Uterus (tissue), 3 donors: ENCODE measurements at regions not wholly inside any gene's neighbourhood (a gene's known extent, or its start where the extent isn't known, plus 50 kb on each side); places are given as distances from the start of the nearest gene placed in this dataset.
A peak's percentile ranks its signal among the peaks of the same experiment; 100 is the strongest.
"Not testable (repeated sequence)": the region's sequence is repeated elsewhere in the genome, so short reads cannot be mapped to it uniquely, and the experiment has no call there.

Experiments
- DNase-seq, 2 donors: peaks; one replicate each; pipeline ENCODE4 v3.0.0-alpha.2; 2019 to 2020
- H3K27ac ChIP-seq, 2 donors: fragments of 200-600 bp; sonication (generic); 1 replicate in 1 of 2; 2 replicates in 1 of 2; pipeline ENCODE4 v1.5.1; 2016 to 2018
- H3K27me3 ChIP-seq, 2 donors: fragments of 200-600 bp; sonication (generic); one replicate each; pipeline ENCODE4 v1.5.1; 2018 to 2019; ENCODE audit warnings: control low read depth in 1 of 2
- H3K36me3 ChIP-seq, 2 donors: fragments of 200-600 bp; sonication (generic); one replicate each; pipeline ENCODE4 v1.5.1; 2019; ENCODE audit warnings: control low read depth in 1 of 2
- H3K4me1 ChIP-seq, 2 donors: fragments of 200-600 bp; sonication (generic); one replicate each; pipeline ENCODE4 v1.5.1; 2018 to 2019; ENCODE audit warnings: control low read depth in 1 of 2
- H3K4me3 ChIP-seq, 2 donors: fragments of 200-600 bp; sonication (generic); 1 replicate in 1 of 2; 2 replicates in 1 of 2; pipeline ENCODE4 v1.5.1; 2018 to 2019; ENCODE audit warnings: mild to moderate bottlenecking in 1 of 2
- H3K9me3 ChIP-seq, 2 donors: fragments of 200-600 bp; sonication (generic); one replicate each; pipeline ENCODE4 v1.5.1; 2019; ENCODE audit warnings: control low read depth in 1 of 2
- CTCF ChIP-seq, 4 experiments: fragments of 200-600 bp in 2 of 4; fragments of 450-650 bp in 2 of 4; sonication (generic) in 2 of 4; IDR thresholded peaks; one replicate each; pipeline ENCODE4 v1.5.1; 2016 to 2019; ENCODE audit warnings: antibody characterized with exemption in 4 of 4, mild to moderate bottlenecking in 2 of 4, moderate library complexity in 1 of 4
- POLR2A ChIP-seq, 2 donors: fragments of 450-650 bp; IDR thresholded peaks; one replicate each; pipeline ENCODE4 v1.6.1; 2016; ENCODE audit warnings: antibody characterized with exemption in 2 of 2, mild to moderate bottlenecking in 1 of 2, moderate library complexity in 1 of 2
- intact Hi-C: fragments of 100-400 bp; cut with DNase I; formaldehyde crosslinking; loops from one replicate; pipeline ENCODE4 v1.15.1; 2023; ENCODE audit warnings: low total_unique reads
- donor health status: DM: yes; HTN: yes; CAD: no.

- H3K9me3 ChIP-seq, result no peaks in the 10 kb centered on the region
- no peak for DNase-seq
- H3K27me3 ChIP-seq, result no peaks in the 10 kb centered on the region
- no peak overlapping the region for H3K27ac ChIP-seq
- intact Hi-C loops, result no loop called here
- H3K4me1 ChIP-seq, result no peaks in the 10 kb centered on the region
- TF ChIP-seq CTCF (IDR thresholded peaks at IDR 0.05) (no peak), POLR2A (IDR thresholded peaks at IDR 0.05) (no peak)
- H3K4me3 ChIP-seq, result no peak overlapping the region
- H3K36me3 ChIP-seq, result no peaks in the 10 kb centered on the region
These were observed 69.3 kb upstream of the HMGB1 start for GRCh38 chr13:30535046-30535445.

- TF ChIP-seq POLR2A (IDR thresholded peaks at IDR 0.05) (no peak), CTCF (IDR thresholded peaks at IDR 0.05) (no peak)
- Histone ChIP-seq H3K4me3 (no peak overlapping the region), H3K27me3 (no peaks in the 10 kb centered on the region), H3K4me1 (no peaks in the 10 kb centered on the region), H3K36me3 (no peaks in the 10 kb centered on the region), H3K27ac (no peak overlapping the region), H3K9me3 (no peaks in the 10 kb centered on the region)
- no peak for DNase-seq
- intact Hi-C loops, result no loop called here
These were observed 72.4 kb upstream of the USPL1 start for GRCh38 chr13:30545320-30545719.

GRCh38 chr13:30548046-30548445 is 69.7 kb upstream of the USPL1 start:
- H3K36me3 ChIP-seq, H3K27me3 ChIP-seq, H3K9me3 ChIP-seq, H3K27ac ChIP-seq, H3K4me1 ChIP-seq, DNase-seq, H3K4me3 ChIP-seq, intact Hi-C loops: not testable (repeated sequence)

GRCh38 chr13:30551189-30551588 is 66.5 kb upstream of the USPL1 start:
- peak in 3 of 4 experiments; percentile 23 to 30 (median 28) for TF ChIP-seq CTCF (IDR thresholded peaks at IDR 0.05)
- TF ChIP-seq POLR2A (IDR thresholded peaks at IDR 0.05), result no peak
- no peak overlapping the region for H3K27ac ChIP-seq
- no peaks in the 10 kb centered on the region for H3K4me1 ChIP-seq
- no peaks in the 10 kb centered on the region for H3K36me3 ChIP-seq
- no peaks in the 10 kb centered on the region for H3K9me3 ChIP-seq
- H3K27me3 ChIP-seq, result no peaks in the 10 kb centered on the region
- DNase-seq, result no peak
- H3K4me3 ChIP-seq, result no peak overlapping the region
- intact Hi-C loops, result no loop called here

GRCh38 chr13:30552567-30552966 is 65.2 kb upstream of the USPL1 start:
- H3K27me3 ChIP-seq, result no peaks in the 10 kb centered on the region
- intact Hi-C loops, result no loop called here
- H3K4me1 ChIP-seq, result no peaks in the 10 kb centered on the region
- DNase-seq, result no peak
- TF ChIP-seq POLR2A (IDR thresholded peaks at IDR 0.05), result no peak
- TF ChIP-seq CTCF (IDR thresholded peaks at IDR 0.05), result no peak
- no peak overlapping the region for H3K27ac ChIP-seq
- no peaks in the 10 kb centered on the region for H3K9me3 ChIP-seq
- no peak overlapping the region for H3K4me3 ChIP-seq
- H3K36me3 ChIP-seq, result no peaks in the 10 kb centered on the region

GRCh38 chr13:30559274-30559673 is 58.4 kb upstream of the USPL1 start:
- DNase-seq, result no peak
- intact Hi-C loops, result no loop called here
- Histone ChIP-seq H3K4me1 (no peaks in the 10 kb centered on the region), H3K4me3 (no peak overlapping the region), H3K27ac (no peak overlapping the region), H3K27me3 (no peaks in the 10 kb centered on the region), H3K36me3 (no peaks in the 10 kb centered on the region), H3K9me3 (no peaks in the 10 kb centered on the region)
- TF ChIP-seq CTCF (IDR thresholded peaks at IDR 0.05) (no peak), POLR2A (IDR thresholded peaks at IDR 0.05) (no peak)
